GM21381 (cell line): ENCODE measurements at regions not wholly inside any gene's neighbourhood (a gene's known extent, or its start where the extent isn't known, plus 50 kb on each side); places are given as distances from the start of the nearest gene placed in this dataset.

ENCODE experiments used
- ATAC-seq: cut with Tn5 transposase; IDR thresholded peaks from one replicate; pipeline ENCODE4 v1.9.1; 2021; ENCODE audit warnings: mild to moderate bottlenecking, moderate library complexity; ENCODE audit not compliant: unreplicated experiment

GRCh38 chr14:98791661-98792060, 480.3 kb downstream of the BCL11B start:
- ATAC-seq: no peak

- ATAC-seq: no peak
These were observed 479.8 kb downstream of the BCL11B start for GRCh38 chr14:98792171-98792570.

GRCh38 chr14:98798099-98798498, 473.9 kb downstream of the BCL11B start:
- ATAC-seq: no peak

- ATAC-seq: no peak
These were observed 472.1 kb downstream of the BCL11B start for GRCh38 chr14:98799891-98800290.

GRCh38 chr14:98802044-98802443, 470.0 kb downstream of the BCL11B start:
- no peak for ATAC-seq

- ATAC-seq: no peak
These were observed 468.8 kb downstream of the BCL11B start for GRCh38 chr14:98803196-98803595.

GRCh38 chr14:98808494-98809407, 463.2 kb downstream of the BCL11B start:
- no peak for ATAC-seq

- no peak for ATAC-seq
These were observed 455.8 kb downstream of the BCL11B start for GRCh38 chr14:98816195-98816594.

- no peak for ATAC-seq
These were observed 455.3 kb downstream of the BCL11B start for GRCh38 chr14:98816720-98817119.

- no peak for ATAC-seq
These were observed 452.7 kb downstream of the BCL11B start for GRCh38 chr14:98819132-98819866.

- no peak for ATAC-seq
These were observed 452.2 kb downstream of the BCL11B start for GRCh38 chr14:98819867-98820206.

- ATAC-seq: no peak
These were observed 449.1 kb downstream of the BCL11B start for GRCh38 chr14:98822917-98823316.

- no peak for ATAC-seq
These were observed 445.4 kb downstream of the BCL11B start for GRCh38 chr14:98826618-98827017.

- ATAC-seq: no peak
These were observed 437.9 kb downstream of the BCL11B start for GRCh38 chr14:98834119-98834518.

GRCh38 chr14:98835051-98835824, 436.8 kb downstream of the BCL11B start:
- ATAC-seq: no peak

- no peak for ATAC-seq
These were observed 436.2 kb downstream of the BCL11B start for GRCh38 chr14:98835825-98836100.

GRCh38 chr14:98840091-98840490, 431.9 kb downstream of the BCL11B start:
- no peak for ATAC-seq

- ATAC-seq: no peak
These were observed 431.5 kb downstream of the BCL11B start for GRCh38 chr14:98840511-98840910.

GRCh38 chr14:98844456-98844855, 427.5 kb downstream of the BCL11B start:
- ATAC-seq: no peak

GRCh38 chr14:98847521-98848468, 424.2 kb downstream of the BCL11B start:
- no peak for ATAC-seq
